GM12878 (cell line): ENCODE measurements at regions not wholly inside any gene's neighbourhood (a gene's known extent, or its start where the extent isn't known, plus 50 kb on each side); places are given as distances from the start of the nearest gene placed in this dataset.

ENCODE experiments used
- ATAC-seq: fragments of 200-7000 bp; cut with Tn5 transposase; 3 replicates; pipeline ENCODE4 v1.9.1; 2020; ENCODE audit warnings: mild to moderate bottlenecking, moderate library complexity
- BruUV-seq: library from RNA; stranded (reverse); fragments of 400-500 nt; replicated peaks from 2 replicates; lab custom pipeline; 2021; lab: Mats Ljungman, UMichigan
- CTCF ChIA-PET: fragments of 300-600 bp; sonication (Branson Sonifier 250); formaldehyde crosslinking; extraction: SDS; loops from one replicate; lab custom pipeline; 2021; ENCODE audit warnings: inconsistent platforms; lab: Yijun Ruan, JAX
- POLR2A ChIA-PET: fragments of 350-600 bp; formaldehyde crosslinking; extraction: SDS; loops from one replicate; lab custom pipeline; 2021; ENCODE audit warnings: inconsistent platforms; lab: Charles Lee
- RAD21 ChIA-PET: fragments of 300-600 bp; sonication (Branson Sonifier 250); formaldehyde crosslinking; loops from one replicate; lab custom pipeline; 2023; ENCODE audit warnings: antibody characterized with exemption; ENCODE audit not compliant: unreplicated experiment; lab: Charles Lee
- SMC1A ChIA-PET: fragments of 300-600 bp; sonication (Branson Sonifier 250); formaldehyde crosslinking; loops from one replicate; lab custom pipeline; 2023; ENCODE audit not compliant: unreplicated experiment, uncharacterized antibody; lab: Charles Lee
- DNase-seq: peaks from one replicate; pipeline ENCODE4 v3.0.0-alpha.2; 2011; ENCODE audit warnings: low read depth, low spot score
- FAIRE-seq: peaks from 3 replicates; lab custom pipeline; 2011; peaks lifted over from hg19 to GRCh38; lab: Jason Lieb, UNC
- H2AFZ ChIP-seq: 2 replicates; pipeline ENCODE4 v1.6.0; 2011; ENCODE audit warnings: low read depth, low read length, control low read depth; ENCODE audit not compliant: control insufficient read depth
- H3K27ac ChIP-seq: 2 replicates; pipeline ENCODE4 v1.5.1; 2011; ENCODE audit warnings: control low read depth; ENCODE audit not compliant: control insufficient read depth, insufficient read depth
- H3K27me3 ChIP-seq, 2 experiments: replicated peaks in 1 of 2; 2 replicates each; pipeline versions ENCODE4 v1.6.0 to v1.6.1; 2011; ENCODE audit warnings: low read length in 1 of 2; ENCODE audit not compliant: control insufficient read depth in 2 of 2, insufficient read depth in 2 of 2
- H3K36me3 ChIP-seq, 2 experiments: 2 replicates each; pipeline ENCODE4 v1.5.1; 2011; ENCODE audit warnings: low read length in 1 of 2; ENCODE audit not compliant: control insufficient read depth in 2 of 2, insufficient read depth in 2 of 2
- H3K4me1 ChIP-seq: 2 replicates; pipeline ENCODE4 v1.6.1; 2011; ENCODE audit warnings: mild to moderate bottlenecking, low read length, moderate library complexity, mixed read lengths; ENCODE audit not compliant: control insufficient read depth, insufficient read depth
- H3K4me2 ChIP-seq: 2 replicates; pipeline ENCODE4 v1.6.0; 2011; ENCODE audit warnings: control low read depth; ENCODE audit not compliant: control insufficient read depth, insufficient read depth
- H3K4me3 ChIP-seq: fragments of 200-600 bp; sonication (generic); 2 replicates; pipeline ENCODE4 v1.5.1; 2016
- H3K79me2 ChIP-seq: 2 replicates; pipeline ENCODE4 v1.6.0; 2011; ENCODE audit warnings: low read length; ENCODE audit not compliant: control insufficient read depth, insufficient read depth
- H3K9ac ChIP-seq: 2 replicates; pipeline ENCODE4 v1.8.0; 2011; ENCODE audit warnings: low read length, control low read depth, mixed read lengths; ENCODE audit not compliant: control insufficient read depth, insufficient read depth
- H3K9me3 ChIP-seq: replicated peaks from 3 replicates; pipeline ENCODE4 v1.5.1; 2011; ENCODE audit warnings: mild to moderate bottlenecking, low read length; ENCODE audit not compliant: control insufficient read depth, insufficient read depth
- H4K20me1 ChIP-seq: 2 replicates; pipeline ENCODE4 v1.6.0; 2011; ENCODE audit not compliant: control insufficient read depth, insufficient read depth
- ASH2L ChIP-seq: fragments of 300-600, 200-600 bp; sonication (generic); IDR thresholded peaks from 2 replicates; pipeline ENCODE4 v1.6.1; 2017; ENCODE audit warnings: low read depth, mild to moderate bottlenecking, borderline replicate concordance
- ATF3 ChIP-seq: IDR thresholded peaks from 2 replicates; pipeline ENCODE4 v1.6.1; 2011; ENCODE audit warnings: low read depth, mild to moderate bottlenecking, low read length, moderate library complexity, borderline replicate concordance; ENCODE audit errors: extremely low read depth
- BCLAF1 ChIP-seq: fragments of 450-650 bp; IDR thresholded peaks from 2 replicates; pipeline ENCODE4 v1.6.1; 2017; ENCODE audit warnings: antibody characterized with exemption, mild to moderate bottlenecking, moderate library complexity
- E2F4 ChIP-seq: IDR thresholded peaks from 2 replicates; pipeline ENCODE4 v1.6.1; 2012; ENCODE audit warnings: low read depth, low read length, improper control_type of control experiment
- EGR1 ChIP-seq, 2 experiments: IDR thresholded peaks; 1 replicate in 1 of 2; 2 replicates in 1 of 2; pipeline ENCODE4 v1.6.1; 2011 to 2012; ENCODE audit warnings: low read depth in 2 of 2, low read length in 2 of 2, borderline replicate concordance in 1 of 2, mild to moderate bottlenecking in 1 of 2, moderate library complexity in 1 of 2
- EP300 ChIP-seq, 2 experiments: fragments of 150-350 bp in 1 of 2; IDR thresholded peaks; 2 replicates each; pipeline ENCODE4 v1.6.1; 2011 to 2012; ENCODE audit warnings: low read depth in 2 of 2, low read length in 2 of 2, borderline replicate concordance in 1 of 2, improper control_type of control experiment in 1 of 2, inconsistent platforms in 1 of 2; ENCODE audit not compliant: control insufficient read depth in 1 of 2
- NFYB ChIP-seq: IDR thresholded peaks from 2 replicates; pipeline ENCODE4 v1.6.1; 2011; ENCODE audit warnings: low read depth, mild to moderate bottlenecking, low read length, improper control_type of control experiment, moderate library complexity; ENCODE audit not compliant: insufficient read depth
- NR2C2 ChIP-seq: IDR thresholded peaks from 2 replicates; pipeline ENCODE4 v1.6.1; 2011; ENCODE audit warnings: borderline replicate concordance, low read depth; ENCODE audit not compliant: control insufficient read depth, insufficient read length
- POLR2AphosphoS5 ChIP-seq: IDR thresholded peaks from 2 replicates; pipeline ENCODE4 v1.6.1; 2011; ENCODE audit warnings: mild to moderate bottlenecking, low read length, inconsistent platforms
- PRDM15 ChIP-seq: fragments of 450-650 bp; formaldehyde crosslinking; IDR thresholded peaks from 2 replicates; pipeline ENCODE4 v1.4.0; 2020; ENCODE audit warnings: mild to moderate bottlenecking, moderate library complexity
- RFX5 ChIP-seq: IDR thresholded peaks from 2 replicates; pipeline ENCODE4 v1.6.1; 2011; ENCODE audit warnings: low read depth, low read length, improper control_type of control experiment
- SREBF2 ChIP-seq: IDR thresholded peaks from 2 replicates; pipeline ENCODE4 v1.6.1; 2012; ENCODE audit warnings: mild to moderate bottlenecking, low read length
- SRF ChIP-seq, 2 experiments: IDR thresholded peaks; 2 replicates each; pipeline ENCODE4 v1.6.1; 2011; ENCODE audit warnings: low read depth in 2 of 2, low read length in 2 of 2, mild to moderate bottlenecking in 1 of 2, moderate library complexity in 1 of 2
- WRNIP1 ChIP-seq: IDR thresholded peaks from 2 replicates; pipeline ENCODE4 v1.6.1; 2011; ENCODE audit warnings: low read depth, low read length, improper control_type of control experiment, borderline replicate concordance
- WGBS: methylation state at CpG from one replicate; pipeline ENCODE4 v1.1.6; 2016; ENCODE audit warnings: low lambda C conversion rate; ENCODE audit not compliant: insufficient replicate concordance, insufficient coverage; ENCODE audit errors: missing lambda C conversion rate; 5-methylcytosine and 5-hydroxymethylcytosine counted together
- in situ Hi-C: fragments of 300-500 bp; cut with MboI; formaldehyde crosslinking; loops from 9 replicates; pipeline ENCODE4 v1.14.3; 2018; ENCODE audit warnings: mixed read lengths
- intact Hi-C: fragments of 100-400 bp; cut with micrococcal nuclease; formaldehyde crosslinking; loops from one replicate; pipeline ENCODE4 v1.14.2; 2022; ENCODE audit not compliant: unreplicated experiment

GRCh38 chr18:68505178-68505574 lies 209.7 kb downstream of the TMX3 start:
- BruUV-seq: no TSS peak
- no peaks in the 10 kb centered on the region for H3K4me1 ChIP-seq
- 6% methylated on average over 3 of the region's 3 CpGs for WGBS
- no peaks in the 10 kb centered on the region for H3K79me2 ChIP-seq
- H2AFZ ChIP-seq: no peak overlapping the region
- H3K9me3 ChIP-seq: no peaks in the 10 kb centered on the region
- H3K27ac ChIP-seq: no peak overlapping the region
- no peaks in the 10 kb centered on the region for H3K36me3 ChIP-seq
- SMC1A ChIA-PET: interaction anchor here (1.0 kb wide), 1 partner anchor 31 kb away, joined by 4 read pairs; no protein-coding TSS in a partner anchor
- no peak for FAIRE-seq
- POLR2A ChIA-PET: no interaction called here
- in situ Hi-C loops (no loop called here), intact Hi-C loops (no loop called here)
- no peak for DNase-seq
- H4K20me1 ChIP-seq: no peaks in the 10 kb centered on the region
- RAD21 ChIA-PET: no interaction called here
- H3K4me2 ChIP-seq: no peak overlapping the region
- no peak overlapping the region for H3K4me3 ChIP-seq
- CTCF ChIA-PET: no interaction called here
- ATAC-seq: no peak
- no peaks in the 10 kb centered on the region for H3K27me3 ChIP-seq
- H3K9ac ChIP-seq: no peak overlapping the region
- TF ChIP-seq EP300 (IDR thresholded peaks at IDR 0.05; ENCODE audit: borderline replicate concordance in 1 of 2, control insufficient read depth in 1 of 2, low read depth in 2 of 2, low read length in 2 of 2): no peak
- no peak for TF ChIP-seq BCLAF1
- no peak for TF ChIP-seq SREBF2
- no peak for TF ChIP-seq NFYB
- no peak for TF ChIP-seq NR2C2
- no peak for TF ChIP-seq RFX5
- TF ChIP-seq E2F4: no peak
- no peak for TF ChIP-seq SRF (IDR thresholded peaks at IDR 0.05; ENCODE audit: low read depth in 2 of 2, low read length in 2 of 2)
- TF ChIP-seq ASH2L: no peak
- TF ChIP-seq PRDM15 (CRISPR knock-in tag): no peak
- TF ChIP-seq POLR2AphosphoS5: no peak
- TF ChIP-seq WRNIP1: no peak
- TF ChIP-seq ATF3: no peak
- no peak for TF ChIP-seq EGR1 (IDR thresholded peaks at IDR 0.05; ENCODE audit: borderline replicate concordance in 1 of 2, low read depth in 2 of 2, low read length in 2 of 2)
